ENCODE measurements at regions not wholly inside any gene's neighbourhood (a gene's known extent, or its start where the extent isn't known, plus 50 kb on each side); places are given as distances from the start of the nearest gene placed in this dataset.

DNA sequence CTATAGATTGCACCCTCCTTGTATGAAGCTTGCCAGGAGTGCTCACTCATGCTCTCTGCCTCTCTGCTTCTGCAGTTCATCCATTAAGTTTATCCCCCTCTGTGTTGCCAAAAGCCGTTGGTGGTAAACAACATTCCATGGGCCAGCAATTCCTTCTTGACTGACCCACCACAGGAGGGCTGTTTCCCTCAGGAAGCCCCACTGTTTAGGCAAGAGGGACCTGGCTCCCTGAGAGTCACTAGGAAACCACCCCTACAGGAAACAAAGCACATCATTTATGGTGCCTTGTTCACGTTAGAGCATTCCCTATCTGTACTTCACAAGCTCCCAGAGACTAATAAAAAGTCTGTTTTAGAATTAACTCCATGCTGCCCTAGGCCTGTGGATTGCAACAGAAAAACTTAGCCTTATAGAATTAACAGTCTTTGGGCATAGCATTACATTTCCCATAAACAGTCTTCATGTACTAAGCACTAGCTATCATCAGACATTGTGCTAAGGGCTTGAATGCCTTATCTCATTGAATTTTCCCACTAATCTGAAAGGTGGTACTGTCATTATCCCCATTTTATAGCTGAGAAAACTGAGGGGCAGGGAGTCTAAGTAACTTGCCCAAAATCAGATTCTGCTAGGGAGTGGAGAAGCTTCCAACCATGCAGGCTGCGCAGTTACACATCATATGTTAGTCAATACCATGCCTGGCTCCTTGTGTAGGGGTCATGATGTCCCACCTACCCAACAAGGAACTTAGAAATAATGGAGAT is 149.9 kb downstream of the SHQ1 start:
- no peaks in the 10 kb centered on the region for H4K20me1 ChIP-seq (ENCODE audit: insufficient read depth, low read length)
- no peak overlapping the region for H3K9ac ChIP-seq (ENCODE audit: low read length)
- no peak overlapping the region for H3K27ac ChIP-seq (ENCODE audit: low read length)
- no peak overlapping the region for H3K4me2 ChIP-seq (ENCODE audit: low read depth, low read length)
- DNase-seq: no peak
- no peaks in the 10 kb centered on the region for H3K9me3 ChIP-seq (replicated peaks; ENCODE audit: insufficient read depth, low read length)
- no peak overlapping the region for H2AFZ ChIP-seq (ENCODE audit: low read length)
- no peaks in the 10 kb centered on the region for H3K79me2 ChIP-seq (ENCODE audit: low read length)
- H3K4me3 ChIP-seq (ENCODE audit: low read length): no peak overlapping the region
- TF ChIP-seq, protein P1, sequence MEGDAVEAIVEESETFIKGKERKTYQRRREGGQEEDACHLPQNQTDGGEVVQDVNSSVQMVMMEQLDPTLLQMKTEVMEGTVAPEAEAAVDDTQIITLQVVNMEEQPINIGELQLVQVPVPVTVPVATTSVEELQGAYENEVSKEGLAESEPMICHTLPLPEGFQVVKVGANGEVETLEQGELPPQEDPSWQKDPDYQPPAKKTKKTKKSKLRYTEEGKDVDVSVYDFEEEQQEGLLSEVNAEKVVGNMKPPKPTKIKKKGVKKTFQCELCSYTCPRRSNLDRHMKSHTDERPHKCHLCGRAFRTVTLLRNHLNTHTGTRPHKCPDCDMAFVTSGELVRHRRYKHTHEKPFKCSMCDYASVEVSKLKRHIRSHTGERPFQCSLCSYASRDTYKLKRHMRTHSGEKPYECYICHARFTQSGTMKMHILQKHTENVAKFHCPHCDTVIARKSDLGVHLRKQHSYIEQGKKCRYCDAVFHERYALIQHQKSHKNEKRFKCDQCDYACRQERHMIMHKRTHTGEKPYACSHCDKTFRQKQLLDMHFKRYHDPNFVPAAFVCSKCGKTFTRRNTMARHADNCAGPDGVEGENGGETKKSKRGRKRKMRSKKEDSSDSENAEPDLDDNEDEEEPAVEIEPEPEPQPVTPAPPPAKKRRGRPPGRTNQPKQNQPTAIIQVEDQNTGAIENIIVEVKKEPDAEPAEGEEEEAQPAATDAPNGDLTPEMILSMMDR (IDR thresholded peaks at IDR 0.05; ENCODE audit: low read length): no peak
- TF ChIP-seq EZH2phosphoT487 (IDR thresholded peaks at IDR 0.05; ENCODE audit: low read length) (no peak), EZH2 (optimal IDR thresholded peaks at IDR 0.05; ENCODE audit: low read depth, low read length) (no peak)
- H3K9me2 ChIP-seq (replicated peaks; ENCODE audit: insufficient read depth, low read length): no peaks in the 10 kb centered on the region
- H3K27me3 ChIP-seq (replicated peaks; ENCODE audit: insufficient read depth, low read length): no peaks in the 10 kb centered on the region
- no peaks in the 10 kb centered on the region for H3K4me1 ChIP-seq (ENCODE audit: low read length)
- H3K36me3 ChIP-seq (replicated peaks; ENCODE audit: insufficient read depth, low read length): no peaks in the 10 kb centered on the region
- no peaks in the 10 kb centered on the region for H3F3A ChIP-seq (ENCODE audit: insufficient read depth, low read length)

DNA sequence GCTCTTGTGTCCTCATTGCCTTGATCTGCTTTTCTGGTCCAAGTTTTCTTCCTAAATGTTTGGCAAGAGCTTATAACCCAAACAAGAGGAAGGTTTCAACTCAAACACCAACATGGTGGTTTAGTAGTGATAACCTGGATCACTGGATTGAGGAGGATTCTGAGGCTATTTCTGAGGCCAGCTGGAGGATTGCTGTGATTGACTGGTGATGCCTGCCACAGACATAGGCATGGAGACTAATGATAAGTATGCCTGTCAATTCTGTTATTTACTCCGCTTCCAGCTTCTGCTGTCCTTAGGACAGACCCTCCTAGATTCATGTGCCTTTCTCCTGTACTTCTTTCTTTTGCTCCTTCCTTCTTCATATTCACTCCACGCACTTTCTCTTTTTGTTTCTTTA is 150.5 kb downstream of the SHQ1 start:
- no peaks in the 10 kb centered on the region for H3K9me2 ChIP-seq (replicated peaks; ENCODE audit: insufficient read depth, low read length)

DNA sequence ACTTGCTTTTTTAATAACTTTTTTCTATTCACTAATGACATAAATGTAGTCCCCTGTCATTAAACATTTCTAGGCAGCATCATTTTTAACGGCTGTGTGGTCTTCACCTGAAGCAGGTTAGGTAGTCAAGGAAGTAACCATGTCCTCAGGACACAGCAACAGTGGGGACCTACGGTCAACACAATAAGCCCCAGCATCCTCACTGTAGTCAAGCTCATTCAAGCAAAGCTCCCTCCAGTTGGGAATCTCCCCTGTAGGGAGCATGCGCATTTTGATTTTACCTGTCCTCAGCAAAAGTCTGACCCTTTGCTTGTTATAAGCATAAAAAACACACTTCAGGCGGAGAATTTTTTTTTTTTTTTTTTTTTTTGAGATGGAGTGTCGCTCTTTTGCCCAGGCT is 151.4 kb downstream of the SHQ1 start:
- Histone ChIP-seq H3K27ac (ENCODE audit: low read length) (no peak overlapping the region), H3K4me1 (ENCODE audit: low read length) (no peaks in the 10 kb centered on the region), H3K9me2 (replicated peaks; ENCODE audit: insufficient read depth, low read length) (no peaks in the 10 kb centered on the region), H2AFZ (ENCODE audit: low read length) (no peak overlapping the region), H3F3A (ENCODE audit: insufficient read depth, low read length) (no peaks in the 10 kb centered on the region), H3K9me3 (replicated peaks; ENCODE audit: insufficient read depth, low read length) (no peaks in the 10 kb centered on the region), H3K79me2 (ENCODE audit: low read length) (no peaks in the 10 kb centered on the region), H3K4me3 (ENCODE audit: low read length) (no peak overlapping the region), H4K20me1 (ENCODE audit: insufficient read depth, low read length) (no peaks in the 10 kb centered on the region), H3K9ac (ENCODE audit: low read length) (no peak overlapping the region), H3K36me3 (replicated peaks; ENCODE audit: insufficient read depth, low read length) (no peaks in the 10 kb centered on the region), H3K27me3 (replicated peaks; ENCODE audit: insufficient read depth, low read length) (no peaks in the 10 kb centered on the region), H3K4me2 (ENCODE audit: low read depth, low read length) (no peak overlapping the region)
- TF ChIP-seq, protein P1 (IDR thresholded peaks at IDR 0.05; ENCODE audit: low read length): no peak
- no peak for TF ChIP-seq EZH2phosphoT487 (IDR thresholded peaks at IDR 0.05; ENCODE audit: low read length)
- no peak for TF ChIP-seq EZH2 (optimal IDR thresholded peaks at IDR 0.05; ENCODE audit: low read depth, low read length)
- no peak for DNase-seq

More for the DNA sequence above, 150.5 kb downstream of the SHQ1 start:
- Histone ChIP-seq H3F3A (ENCODE audit: insufficient read depth, low read length) (no peaks in the 10 kb centered on the region), H3K27me3 (replicated peaks; ENCODE audit: insufficient read depth, low read length) (no peaks in the 10 kb centered on the region), H3K79me2 (ENCODE audit: low read length) (no peaks in the 10 kb centered on the region), H3K4me3 (ENCODE audit: low read length) (no peak overlapping the region), H3K4me2 (ENCODE audit: low read depth, low read length) (no peak overlapping the region), H3K27ac (ENCODE audit: low read length) (no peak overlapping the region), H3K36me3 (replicated peaks; ENCODE audit: insufficient read depth, low read length) (no peaks in the 10 kb centered on the region), H2AFZ (ENCODE audit: low read length) (no peak overlapping the region), H3K9me3 (replicated peaks; ENCODE audit: insufficient read depth, low read length) (no peaks in the 10 kb centered on the region), H3K4me1 (ENCODE audit: low read length) (no peaks in the 10 kb centered on the region), H4K20me1 (ENCODE audit: insufficient read depth, low read length) (no peaks in the 10 kb centered on the region), H3K9ac (ENCODE audit: low read length) (no peak overlapping the region)
- no peak for DNase-seq
- TF ChIP-seq EZH2 (optimal IDR thresholded peaks at IDR 0.05; ENCODE audit: low read depth, low read length) (no peak), EZH2phosphoT487 (IDR thresholded peaks at IDR 0.05; ENCODE audit: low read length) (no peak)
- TF ChIP-seq, protein P1 (IDR thresholded peaks at IDR 0.05; ENCODE audit: low read length): no peak
